Activated T-cell treated with anti-CD3 and anti-CD28 coated beads, Interleukin-2, amount 50 U/mL, for 72 hours (primary cell): ENCODE measurements at regions not wholly inside any gene's neighbourhood (a gene's known extent, or its start where the extent isn't known, plus 50 kb on each side); places are given as distances from the start of the nearest gene placed in this dataset.
"Not testable (repeated sequence)": the region's sequence is repeated elsewhere in the genome, so short reads cannot be mapped to it uniquely, and the experiment has no call there.

Source experiments
- ATAC-seq, 2 donors: fragments of 150-1000 bp; cut with Tn5 transposase; replicated peaks in 1 of 2; 2 replicates each; pipeline ENCODE4 v1.10.0; 2021; ENCODE audit warnings: moderate library complexity in 2 of 2, mild to moderate bottlenecking in 1 of 2
- DNase-seq, 2 donors: peaks; one replicate each; pipeline ENCODE4 v3.0.0; 2021 to 2022; ENCODE audit warnings: mixed read lengths in 1 of 2
- H3K27ac Mint-ChIP-seq: one replicate; pipeline ENCODE4 v1.8.0; 2022; ENCODE audit warnings: mild to moderate bottlenecking, moderate library complexity, mixed read lengths
- H3K27me3 Mint-ChIP-seq: one replicate; pipeline ENCODE4 v1.8.0; 2022; ENCODE audit warnings: low read depth, mixed read lengths
- H3K36me3 Mint-ChIP-seq, 2 donors: one replicate each; pipeline ENCODE4 v1.8.0; 2022; ENCODE audit warnings: mixed read lengths in 2 of 2, mild to moderate bottlenecking in 1 of 2; ENCODE audit not compliant: insufficient read depth in 2 of 2
- H3K4me1 Mint-ChIP-seq: one replicate; pipeline ENCODE4 v1.8.0; 2022; ENCODE audit warnings: low read depth, mixed read lengths
- H3K4me3 Mint-ChIP-seq, 2 donors: one replicate each; pipeline ENCODE4 v1.8.0; 2022; ENCODE audit warnings: mild to moderate bottlenecking in 2 of 2, mixed read lengths in 2 of 2, moderate library complexity in 2 of 2
- H3K9me3 Mint-ChIP-seq, 2 donors: one replicate each; pipeline ENCODE4 v1.8.0; 2022; ENCODE audit warnings: mixed read lengths in 2 of 2

- H3K27me3 Mint-ChIP-seq = peaks cover 14% of the 10 kb centered on the region
- H3K27ac Mint-ChIP-seq = no peak overlapping the region
- no peaks in the 10 kb centered on the region for H3K4me1 Mint-ChIP-seq
- H3K9me3 Mint-ChIP-seq = no peaks in the 10 kb centered on the region
- no peaks in the 10 kb centered on the region for H3K36me3 Mint-ChIP-seq
- H3K4me3 Mint-ChIP-seq = no peak overlapping the region
- DNase-seq (no peak), ATAC-seq (no peak)
Observed at GRCh38 chr4:138790706-138791340, 224.8 kb upstream of the NOCT start.

GRCh38 chr4:138789796-138790195, 225.8 kb upstream of the NOCT start:
- no peaks in the 10 kb centered on the region for H3K36me3 Mint-ChIP-seq
- H3K4me3 Mint-ChIP-seq = no peak overlapping the region
- H3K27me3 Mint-ChIP-seq = peaks cover 14% of the 10 kb centered on the region
- H3K4me1 Mint-ChIP-seq = no peaks in the 10 kb centered on the region
- no peaks in the 10 kb centered on the region for H3K9me3 Mint-ChIP-seq
- H3K27ac Mint-ChIP-seq = no peak overlapping the region
- ATAC-seq (no peak), DNase-seq (no peak)

- no peaks in the 10 kb centered on the region for H3K36me3 Mint-ChIP-seq
- DNase-seq = no peak
- no peak overlapping the region for H3K27ac Mint-ChIP-seq
- no peak for ATAC-seq
- H3K4me3 Mint-ChIP-seq = no peak overlapping the region
- no peaks in the 10 kb centered on the region for H3K9me3 Mint-ChIP-seq
- no peaks in the 10 kb centered on the region for H3K4me1 Mint-ChIP-seq
- peaks cover 10% of the 10 kb centered on the region for H3K27me3 Mint-ChIP-seq
Observed at GRCh38 chr4:138788857-138789256, 226.7 kb upstream of the NOCT start.

GRCh38 chr4:138788267-138788790, 227.3 kb upstream of the NOCT start:
- Mint-ChIP-seq H3K27me3 (peaks cover 9% of the 10 kb centered on the region), H3K36me3 (no peaks in the 10 kb centered on the region), H3K4me1 (no peaks in the 10 kb centered on the region), H3K9me3 (no peaks in the 10 kb centered on the region), H3K4me3 (no peak overlapping the region), H3K27ac (no peak overlapping the region)
- DNase-seq (no peak), ATAC-seq (no peak)

- not testable (repeated sequence) for H3K36me3 Mint-ChIP-seq, DNase-seq, H3K4me3 Mint-ChIP-seq, H3K4me1 Mint-ChIP-seq, H3K27me3 Mint-ChIP-seq, H3K27ac Mint-ChIP-seq, H3K9me3 Mint-ChIP-seq, ATAC-seq
Observed at GRCh38 chr4:138779761-138780160, 235.8 kb upstream of the NOCT start.

GRCh38 chr4:138775890-138776289, 239.7 kb upstream of the NOCT start:
- Mint-ChIP-seq H3K4me1 (no peaks in the 10 kb centered on the region), H3K36me3 (no peaks in the 10 kb centered on the region), H3K4me3 (no peak overlapping the region), H3K27me3 (no peaks in the 10 kb centered on the region), H3K27ac (no peak overlapping the region), H3K9me3 (no peaks in the 10 kb centered on the region)
- ATAC-seq = no peak
- DNase-seq = no peak

- Mint-ChIP-seq H3K27me3 (no peaks in the 10 kb centered on the region), H3K9me3 (no peaks in the 10 kb centered on the region), H3K36me3 (no peaks in the 10 kb centered on the region), H3K4me1 (no peaks in the 10 kb centered on the region), H3K4me3 (no peak overlapping the region), H3K27ac (no peak overlapping the region)
- DNase-seq (no peak), ATAC-seq (no peak)
Observed at GRCh38 chr4:138775489-138775888, 240.1 kb upstream of the NOCT start.

GRCh38 chr4:138774940-138775339, 240.6 kb upstream of the NOCT start:
- Mint-ChIP-seq H3K36me3 (no peaks in the 10 kb centered on the region), H3K27ac (no peak overlapping the region), H3K27me3 (no peaks in the 10 kb centered on the region), H3K4me3 (no peak overlapping the region), H3K9me3 (no peaks in the 10 kb centered on the region), H3K4me1 (no peaks in the 10 kb centered on the region)
- no peak for ATAC-seq
- DNase-seq = no peak

- not testable (repeated sequence) for ATAC-seq, H3K4me1 Mint-ChIP-seq, H3K27ac Mint-ChIP-seq, H3K9me3 Mint-ChIP-seq, H3K36me3 Mint-ChIP-seq, DNase-seq, H3K27me3 Mint-ChIP-seq, H3K4me3 Mint-ChIP-seq
Observed at GRCh38 chr4:138774125-138774524, 241.5 kb upstream of the NOCT start.

GRCh38 chr4:138773321-138773720, 242.3 kb upstream of the NOCT start:
- H3K4me1 Mint-ChIP-seq = no peaks in the 10 kb centered on the region
- ATAC-seq = no peak
- no peak for DNase-seq

GRCh38 chr4:138772366-138772765, 243.2 kb upstream of the NOCT start:
- no peak overlapping the region for H3K27ac Mint-ChIP-seq
- no peaks in the 10 kb centered on the region for H3K4me1 Mint-ChIP-seq
- ATAC-seq (no peak), DNase-seq (no peak)
- peaks cover 0 to 1% of the 10 kb centered on the region in 2 donors for H3K9me3 Mint-ChIP-seq
- H3K36me3 Mint-ChIP-seq = no peaks in the 10 kb centered on the region
- no peak overlapping the region for H3K4me3 Mint-ChIP-seq
- H3K27me3 Mint-ChIP-seq = no peaks in the 10 kb centered on the region

More at GRCh38 chr4:138773321-138773720, 242.3 kb upstream of the NOCT start:
- Mint-ChIP-seq H3K9me3 (peaks cover 0 to 1% of the 10 kb centered on the region in 2 donors), H3K27ac (no peak overlapping the region), H3K4me3 (no peak overlapping the region), H3K27me3 (no peaks in the 10 kb centered on the region), H3K36me3 (no peaks in the 10 kb centered on the region)

- no peak for ATAC-seq
Observed at GRCh38 chr4:138770818-138771217, 244.8 kb upstream of the NOCT start.

GRCh38 chr4:138766332-138766731, 249.2 kb upstream of the NOCT start:
- Mint-ChIP-seq H3K27ac (no peak overlapping the region), H3K4me1 (no peaks in the 10 kb centered on the region), H3K36me3 (no peaks in the 10 kb centered on the region), H3K27me3 (no peaks in the 10 kb centered on the region), H3K9me3 (peaks cover 0 to 1% of the 10 kb centered on the region in 2 donors), H3K4me3 (no peak overlapping the region)
- no peak for DNase-seq
- no peak for ATAC-seq

More at GRCh38 chr4:138770818-138771217, 244.8 kb upstream of the NOCT start:
- no peaks in the 10 kb centered on the region for H3K4me1 Mint-ChIP-seq
- no peaks in the 10 kb centered on the region for H3K27me3 Mint-ChIP-seq
- no peaks in the 10 kb centered on the region for H3K36me3 Mint-ChIP-seq
- peaks cover 0 to 1% of the 10 kb centered on the region in 2 donors for H3K9me3 Mint-ChIP-seq
- no peak overlapping the region for H3K27ac Mint-ChIP-seq
- no peak overlapping the region for H3K4me3 Mint-ChIP-seq
- no peak for DNase-seq

GRCh38 chr4:138765442-138765841, 250.1 kb upstream of the NOCT start:
- H3K36me3 Mint-ChIP-seq = no peaks in the 10 kb centered on the region
- DNase-seq (no peak), ATAC-seq (no peak)
- no peaks in the 10 kb centered on the region for H3K27me3 Mint-ChIP-seq
- H3K4me1 Mint-ChIP-seq = no peaks in the 10 kb centered on the region
- H3K4me3 Mint-ChIP-seq = no peak overlapping the region
- peaks cover 0 to 1% of the 10 kb centered on the region in 2 donors for H3K9me3 Mint-ChIP-seq
- no peak overlapping the region for H3K27ac Mint-ChIP-seq
